SH-SY5Y (cell line): ENCODE measurements at regions not wholly inside any gene's neighbourhood (a gene's known extent, or its start where the extent isn't known, plus 50 kb on each side); places are given as distances from the start of the nearest gene placed in this dataset.

Experiments used
- GATA2 ChIP-seq: IDR thresholded peaks from 2 replicates; pipeline ENCODE4 v1.6.1; 2011; ENCODE audit warnings: mild to moderate bottlenecking, low read depth, low read length
- GATA3 ChIP-seq: IDR thresholded peaks from 2 replicates; pipeline ENCODE4 v1.6.1; 2011; ENCODE audit warnings: low read depth, mild to moderate bottlenecking, low read length, moderate library complexity

DNA sequence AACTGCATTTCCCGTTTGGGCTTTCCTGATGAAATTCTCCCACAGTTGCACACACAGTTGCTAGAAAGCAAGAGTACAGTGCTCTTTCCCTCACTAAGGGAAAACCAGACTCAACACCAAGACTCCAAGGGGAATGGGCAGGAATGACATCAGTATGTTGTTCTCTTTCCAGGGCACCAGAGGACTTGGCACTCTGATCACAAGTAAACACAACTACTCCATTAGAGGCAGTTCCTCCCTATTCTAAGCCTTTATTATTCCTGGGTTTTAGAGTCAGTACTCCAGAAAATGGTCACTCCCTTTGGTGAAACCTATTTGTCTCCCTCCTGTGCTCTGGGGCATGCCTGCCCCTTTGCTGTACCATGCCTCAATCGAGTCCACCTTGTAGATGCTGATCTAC, 52.3 kb upstream of the VGLL4 start:
- TF ChIP-seq GATA3 (no peak), GATA2 (no peak)
